Type B pancreatic cell (in vitro differentiated cells): ENCODE measurements at regions not wholly inside any gene's neighbourhood (a gene's known extent, or its start where the extent isn't known, plus 50 kb on each side); places are given as distances from the start of the nearest gene placed in this dataset.
"Not testable (repeated sequence)": the region's sequence is repeated elsewhere in the genome, so short reads cannot be mapped to it uniquely, and the experiment has no call there.

Experiments used
- DNase-seq: peaks from one replicate; pipeline ENCODE4 v3.0.0; 2021; ENCODE audit warnings: mixed read lengths; ENCODE audit not compliant: unreplicated experiment; ENCODE audit errors: extremely low spot score
- H3K27ac Mint-ChIP-seq: 2 replicates; pipeline ENCODE4 v1.8.0; 2021; ENCODE audit warnings: mild to moderate bottlenecking, mixed read lengths
- H3K27me3 Mint-ChIP-seq: 2 replicates; pipeline ENCODE4 v1.8.0; 2021; ENCODE audit warnings: mixed read lengths
- H3K36me3 Mint-ChIP-seq: 2 replicates; pipeline ENCODE4 v1.8.0; 2021; ENCODE audit warnings: mixed read lengths
- H3K4me1 Mint-ChIP-seq: one replicate; pipeline ENCODE4 v1.8.0; 2021; ENCODE audit warnings: mixed read lengths; ENCODE audit not compliant: unreplicated experiment
- H3K4me3 Mint-ChIP-seq: 2 replicates; pipeline ENCODE4 v1.8.0; 2021; ENCODE audit warnings: mild to moderate bottlenecking, mixed read lengths
- H3K9me3 Mint-ChIP-seq: 2 replicates; pipeline ENCODE4 v1.8.0; 2021; ENCODE audit warnings: mixed read lengths
- CTCF ChIP-seq: fragments of 200-600 bp; sonication (generic); conservative IDR thresholded peaks from 2 replicates; pipeline ENCODE4 v1.5.0; 2021; ENCODE audit warnings: antibody characterized with exemption, mild to moderate bottlenecking

GRCh38 chr17:36846410-36847292 is 90.6 kb upstream of the LHX1 start:
- peaks cover 14% of the 10 kb centered on the region for H3K4me1 Mint-ChIP-seq
- no peak for DNase-seq
- H3K27me3 Mint-ChIP-seq, result peaks cover 29% of the 10 kb centered on the region
- no peak for TF ChIP-seq CTCF
- H3K4me3 Mint-ChIP-seq, result no peak overlapping the region
- H3K36me3 Mint-ChIP-seq, result no peaks in the 10 kb centered on the region
- no peak overlapping the region for H3K27ac Mint-ChIP-seq
- no peaks in the 10 kb centered on the region for H3K9me3 Mint-ChIP-seq

- Mint-ChIP-seq H3K4me3 (no peak overlapping the region), H3K27ac (no peak overlapping the region), H3K9me3 (no peaks in the 10 kb centered on the region), H3K36me3 (no peaks in the 10 kb centered on the region), H3K4me1 (peaks cover 14% of the 10 kb centered on the region), H3K27me3 (peaks cover 23% of the 10 kb centered on the region)
- no peak for DNase-seq
- TF ChIP-seq CTCF, result no peak
These were observed 89.0 kb upstream of the LHX1 start for GRCh38 chr17:36848008-36848902.

- not testable (repeated sequence) for H3K4me3 Mint-ChIP-seq, H3K36me3 Mint-ChIP-seq, H3K9me3 Mint-ChIP-seq, H3K27ac Mint-ChIP-seq, DNase-seq
- H3K27me3 Mint-ChIP-seq, result peaks cover 27% of the 10 kb centered on the region
- H3K4me1 Mint-ChIP-seq, result peaks cover 14% of the 10 kb centered on the region
These were observed 88.3 kb upstream of the LHX1 start for GRCh38 chr17:36849020-36849419.

GRCh38 chr17:36849871-36850348 is 87.4 kb upstream of the LHX1 start:
- no peak overlapping the region for H3K4me3 Mint-ChIP-seq
- TF ChIP-seq CTCF, result no peak
- H3K27me3 Mint-ChIP-seq, result peaks cover 18% of the 10 kb centered on the region
- H3K4me1 Mint-ChIP-seq, result peaks cover 14% of the 10 kb centered on the region
- H3K36me3 Mint-ChIP-seq, result no peaks in the 10 kb centered on the region
- no peak overlapping the region for H3K27ac Mint-ChIP-seq
- no peak for DNase-seq
- H3K9me3 Mint-ChIP-seq, result no peaks in the 10 kb centered on the region

- Mint-ChIP-seq H3K4me3 (no peak overlapping the region), H3K27me3 (peaks cover 9% of the 10 kb centered on the region), H3K27ac (no peak overlapping the region), H3K9me3 (no peaks in the 10 kb centered on the region), H3K36me3 (no peaks in the 10 kb centered on the region), H3K4me1 (peaks cover 14% of the 10 kb centered on the region)
- no peak for TF ChIP-seq CTCF
- DNase-seq, result no peak
These were observed 86.5 kb upstream of the LHX1 start for GRCh38 chr17:36850790-36851189.

- H3K27ac Mint-ChIP-seq, result peak overlapping the region; percentile 39
- no peaks in the 10 kb centered on the region for H3K9me3 Mint-ChIP-seq
- no peak overlapping the region for H3K4me3 Mint-ChIP-seq
- no peak for TF ChIP-seq CTCF
- no peak for DNase-seq
- peaks cover 12% of the 10 kb centered on the region for H3K27me3 Mint-ChIP-seq
- H3K4me1 Mint-ChIP-seq, result peaks cover 14% of the 10 kb centered on the region
- H3K36me3 Mint-ChIP-seq, result no peaks in the 10 kb centered on the region
These were observed 86.0 kb upstream of the LHX1 start for GRCh38 chr17:36851250-36851649.

- peaks cover 21% of the 10 kb centered on the region for H3K27me3 Mint-ChIP-seq
- not testable (repeated sequence) for H3K36me3 Mint-ChIP-seq, H3K27ac Mint-ChIP-seq, H3K4me1 Mint-ChIP-seq, DNase-seq, H3K9me3 Mint-ChIP-seq, H3K4me3 Mint-ChIP-seq
These were observed 84.8 kb upstream of the LHX1 start for GRCh38 chr17:36852478-36852877.
